ENCODE measurements at regions not wholly inside any gene's neighbourhood (a gene's known extent, or its start where the extent isn't known, plus 50 kb on each side); places are given as distances from the start of the nearest gene placed in this dataset.

DNA sequence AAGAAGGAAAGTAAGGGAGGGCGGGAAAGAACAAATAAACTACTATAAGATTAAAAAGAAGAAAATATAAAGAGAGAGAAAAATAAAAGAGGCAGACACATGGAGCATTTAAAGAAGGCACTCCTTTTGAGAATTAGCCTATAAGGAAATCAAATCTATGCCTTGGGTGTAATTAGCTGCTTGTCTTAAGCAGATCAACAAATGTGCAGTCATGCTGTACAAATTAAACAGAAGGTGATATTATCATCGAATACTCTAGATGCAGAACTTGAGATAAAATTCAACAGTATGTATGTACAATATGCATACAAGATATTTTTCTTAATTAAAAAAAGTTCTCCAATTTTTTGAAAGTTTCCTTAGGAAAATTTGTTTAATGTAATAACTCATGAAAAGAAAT lies 623.0 kb upstream of the CHORDC1 start:
- Histone ChIP-seq H3K27ac (no peak overlapping the region), H3K36me3 (no peaks in the 10 kb centered on the region), H3K9me3 (no peaks in the 10 kb centered on the region), H3K4me1 (no peaks in the 10 kb centered on the region), H3K27me3 (no peaks in the 10 kb centered on the region), H3K4me3 (no peak overlapping the region)
- no peak for TF ChIP-seq POLR2AphosphoS5 (IDR thresholded peaks at IDR 0.05)
- TF ChIP-seq, protein P1, sequence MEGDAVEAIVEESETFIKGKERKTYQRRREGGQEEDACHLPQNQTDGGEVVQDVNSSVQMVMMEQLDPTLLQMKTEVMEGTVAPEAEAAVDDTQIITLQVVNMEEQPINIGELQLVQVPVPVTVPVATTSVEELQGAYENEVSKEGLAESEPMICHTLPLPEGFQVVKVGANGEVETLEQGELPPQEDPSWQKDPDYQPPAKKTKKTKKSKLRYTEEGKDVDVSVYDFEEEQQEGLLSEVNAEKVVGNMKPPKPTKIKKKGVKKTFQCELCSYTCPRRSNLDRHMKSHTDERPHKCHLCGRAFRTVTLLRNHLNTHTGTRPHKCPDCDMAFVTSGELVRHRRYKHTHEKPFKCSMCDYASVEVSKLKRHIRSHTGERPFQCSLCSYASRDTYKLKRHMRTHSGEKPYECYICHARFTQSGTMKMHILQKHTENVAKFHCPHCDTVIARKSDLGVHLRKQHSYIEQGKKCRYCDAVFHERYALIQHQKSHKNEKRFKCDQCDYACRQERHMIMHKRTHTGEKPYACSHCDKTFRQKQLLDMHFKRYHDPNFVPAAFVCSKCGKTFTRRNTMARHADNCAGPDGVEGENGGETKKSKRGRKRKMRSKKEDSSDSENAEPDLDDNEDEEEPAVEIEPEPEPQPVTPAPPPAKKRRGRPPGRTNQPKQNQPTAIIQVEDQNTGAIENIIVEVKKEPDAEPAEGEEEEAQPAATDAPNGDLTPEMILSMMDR (IDR thresholded peaks at IDR 0.05), result no peak
- no peak for TF ChIP-seq POLR2A (IDR thresholded peaks at IDR 0.05)
- TF ChIP-seq EP300 (IDR thresholded peaks at IDR 0.05), result no peak
- 71 to 84% methylated on average over 1 to 2 of the region's 2 CpGs for WGBS, 2 donors (ENCODE audit: low coverage in 1 of 2)
- no peak for ATAC-seq

DNA sequence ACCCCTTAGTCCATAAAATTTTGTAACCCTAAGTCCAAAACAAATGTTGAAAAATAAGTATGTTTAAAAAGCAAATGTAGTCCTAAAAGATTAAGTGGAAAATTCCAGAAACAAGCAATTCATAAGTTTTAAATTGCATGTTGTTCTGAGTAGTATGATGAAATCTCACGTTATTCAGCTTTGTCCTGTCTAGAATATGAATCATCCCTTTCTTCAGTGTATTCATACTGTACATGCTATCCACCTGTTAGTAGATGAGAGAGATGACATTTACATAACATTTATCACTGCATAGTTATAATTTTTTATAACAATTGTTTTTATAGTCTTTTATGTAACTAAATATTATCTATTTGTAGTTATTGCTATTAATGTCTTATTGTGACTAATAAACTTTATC lies 622.3 kb upstream of the CHORDC1 start:
- no peak overlapping the region for H3K4me3 ChIP-seq
- no peaks in the 10 kb centered on the region for H3K27me3 ChIP-seq
- no peaks in the 10 kb centered on the region for H3K4me1 ChIP-seq
- 50 to 83% methylated on average over 1 of the region's 1 CpG for WGBS, 2 donors (ENCODE audit: low coverage in 1 of 2)
- TF ChIP-seq POLR2A (IDR thresholded peaks at IDR 0.05) (no peak), EP300 (IDR thresholded peaks at IDR 0.05) (no peak), POLR2AphosphoS5 (IDR thresholded peaks at IDR 0.05) (no peak)
- TF ChIP-seq, protein P1 (IDR thresholded peaks at IDR 0.05), result no peak
- no peaks in the 10 kb centered on the region for H3K9me3 ChIP-seq
- no peaks in the 10 kb centered on the region for H3K36me3 ChIP-seq
- no peak overlapping the region for H3K27ac ChIP-seq
- ATAC-seq, result no peak

DNA sequence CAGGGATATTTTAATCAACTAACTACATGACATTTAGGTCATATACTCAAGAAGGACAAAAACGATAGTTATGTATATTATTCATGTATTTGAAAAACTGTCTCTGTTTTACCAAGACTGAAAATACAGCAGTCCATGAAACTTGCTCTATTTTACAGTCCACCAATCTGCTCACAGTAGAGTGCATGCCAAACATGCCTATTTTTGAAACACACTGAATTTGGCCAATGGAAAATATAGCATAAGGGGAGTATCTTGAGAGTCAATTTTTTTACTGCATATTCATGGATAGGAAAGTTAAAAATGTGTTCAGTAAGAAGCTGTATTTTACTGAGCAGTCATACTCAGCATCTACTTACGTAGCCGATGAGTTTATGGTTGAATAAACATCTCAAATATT lies 621.2 kb upstream of the CHORDC1 start:
- TF ChIP-seq, protein P1 (IDR thresholded peaks at IDR 0.05), result no peak
- TF ChIP-seq EP300 (IDR thresholded peaks at IDR 0.05) (no peak), POLR2AphosphoS5 (IDR thresholded peaks at IDR 0.05) (no peak), POLR2A (IDR thresholded peaks at IDR 0.05) (no peak)
- Histone ChIP-seq H3K36me3 (no peaks in the 10 kb centered on the region), H3K27ac (no peak overlapping the region), H3K4me3 (no peak overlapping the region), H3K9me3 (no peaks in the 10 kb centered on the region), H3K4me1 (no peaks in the 10 kb centered on the region), H3K27me3 (no peaks in the 10 kb centered on the region)
- 86 to 87% methylated on average over 3 of the region's 3 CpGs for WGBS, 2 donors (ENCODE audit: low coverage in 1 of 2)
- ATAC-seq, result no peak

DNA sequence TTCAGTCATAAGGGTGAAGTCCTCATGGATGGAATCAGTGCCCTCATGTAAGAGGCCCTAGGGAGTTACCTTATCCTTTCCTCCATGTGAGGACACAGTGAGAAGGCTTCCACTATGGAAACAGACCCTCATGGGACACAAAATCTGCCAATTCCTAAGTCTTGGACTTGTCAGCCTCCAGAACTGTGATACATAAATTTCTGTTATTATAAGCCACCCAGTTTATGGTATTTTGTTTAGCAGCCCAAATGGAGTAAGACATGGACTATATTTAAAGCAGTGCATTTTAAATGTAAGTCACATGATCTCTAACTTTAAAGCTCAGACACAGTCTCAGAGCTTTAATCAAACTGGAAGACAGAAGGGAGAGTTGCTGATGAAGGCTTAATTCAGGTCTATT lies 619.8 kb upstream of the CHORDC1 start:
- no peak for ATAC-seq
- TF ChIP-seq, protein P1 (IDR thresholded peaks at IDR 0.05), result no peak
- Histone ChIP-seq H3K9me3 (no peaks in the 10 kb centered on the region), H3K27ac (no peak overlapping the region), H3K4me1 (no peaks in the 10 kb centered on the region), H3K36me3 (no peaks in the 10 kb centered on the region), H3K27me3 (no peaks in the 10 kb centered on the region), H3K4me3 (no peak overlapping the region)

DNA sequence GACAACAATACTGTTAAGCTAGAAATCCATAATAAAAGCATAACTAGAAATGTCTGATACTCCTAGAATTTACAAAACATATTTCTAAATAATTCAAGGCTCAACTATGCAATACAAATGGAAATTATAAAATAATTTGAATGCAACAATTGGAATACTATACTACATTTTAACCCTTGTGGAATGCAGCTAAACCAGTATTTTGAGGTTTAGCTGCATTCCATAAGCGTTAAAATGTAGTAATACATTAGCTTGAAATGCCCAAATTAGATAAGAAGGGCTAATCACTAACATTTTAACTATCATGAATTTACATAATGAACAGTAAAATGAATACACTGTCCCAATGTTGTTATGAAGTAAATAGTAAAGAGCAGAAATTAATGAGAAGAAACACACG lies 617.2 kb upstream of the CHORDC1 start:
- Histone ChIP-seq H3K27me3 (no peaks in the 10 kb centered on the region), H3K27ac (no peak overlapping the region), H3K4me1 (no peaks in the 10 kb centered on the region), H3K4me3 (no peak overlapping the region), H3K36me3 (no peaks in the 10 kb centered on the region), H3K9me3 (no peaks in the 10 kb centered on the region)
- TF ChIP-seq POLR2AphosphoS5 (IDR thresholded peaks at IDR 0.05) (no peak), POLR2A (IDR thresholded peaks at IDR 0.05) (no peak), EP300 (IDR thresholded peaks at IDR 0.05) (no peak)
- TF ChIP-seq, protein P1 (IDR thresholded peaks at IDR 0.05), result no peak
- no peak for ATAC-seq
- WGBS, 2 donors (ENCODE audit: low coverage in 1 of 2), result 90 to 94% methylated on average over 2 of the region's 2 CpGs
